ENCODE measurements at regions not wholly inside any gene's neighbourhood (a gene's known extent, or its start where the extent isn't known, plus 50 kb on each side); places are given as distances from the start of the nearest gene placed in this dataset.

- TF ChIP-seq POLR2AphosphoS5 (IDR thresholded peaks at IDR 0.05; ENCODE audit: low read depth, low read length) (no peak), REST (IDR thresholded peaks at IDR 0.05; ENCODE audit: insufficient read depth in 1 of 2, low read depth in 2 of 2, low read length in 2 of 2) (no peak), FOXP2 (optimal IDR thresholded peaks at IDR 0.05; ENCODE audit: borderline replicate concordance, extremely low read depth, extremely low read length, insufficient read depth) (no peak), SIN3A (IDR thresholded peaks at IDR 0.05; ENCODE audit: borderline replicate concordance, insufficient read depth, low read length) (no peak), TAF1 (IDR thresholded peaks at IDR 0.05; ENCODE audit: borderline replicate concordance, insufficient read depth, low read length) (no peak)
Observed at GRCh38 chr10:78248651-78249464, 215.2 kb downstream of the RPS24 start.

- TF ChIP-seq REST (IDR thresholded peaks at IDR 0.05; ENCODE audit: insufficient read depth in 1 of 2, low read depth in 2 of 2, low read length in 2 of 2) (no peak), FOXP2 (optimal IDR thresholded peaks at IDR 0.05; ENCODE audit: borderline replicate concordance, extremely low read depth, extremely low read length, insufficient read depth) (no peak), POLR2AphosphoS5 (IDR thresholded peaks at IDR 0.05; ENCODE audit: low read depth, low read length) (no peak), TAF1 (IDR thresholded peaks at IDR 0.05; ENCODE audit: borderline replicate concordance, insufficient read depth, low read length) (no peak), SIN3A (IDR thresholded peaks at IDR 0.05; ENCODE audit: borderline replicate concordance, insufficient read depth, low read length) (no peak)
Observed at GRCh38 chr10:78249690-78250089, 216.0 kb downstream of the RPS24 start.

- no peak for TF ChIP-seq SIN3A (IDR thresholded peaks at IDR 0.05; ENCODE audit: borderline replicate concordance, insufficient read depth, low read length)
- TF ChIP-seq POLR2AphosphoS5 (IDR thresholded peaks at IDR 0.05; ENCODE audit: low read depth, low read length), result no peak
Observed at GRCh38 chr10:78250313-78251015, 216.8 kb downstream of the RPS24 start.

DNA sequence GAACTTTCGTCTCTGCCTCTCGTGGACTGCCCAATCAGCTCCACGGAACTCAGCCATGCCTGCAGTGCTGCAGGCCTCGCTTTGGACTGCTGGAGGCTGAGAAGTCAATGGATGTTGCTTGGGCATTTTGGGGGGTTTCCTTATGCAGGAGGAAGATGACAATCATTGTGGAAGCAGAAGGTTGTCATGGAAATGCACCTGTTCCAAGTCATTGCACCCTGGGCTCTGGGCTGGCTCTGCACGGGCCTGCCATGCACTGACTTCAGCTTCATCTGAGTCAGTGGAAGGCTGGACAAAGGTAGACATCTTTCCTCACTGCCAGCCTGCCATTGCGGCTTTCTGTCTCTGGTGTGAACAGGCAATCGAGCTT lies 217.3 kb downstream of the RPS24 start:
- TF ChIP-seq FOXP2 (optimal IDR thresholded peaks at IDR 0.05; ENCODE audit: borderline replicate concordance, extremely low read depth, extremely low read length, insufficient read depth) (no peak), SIN3A (IDR thresholded peaks at IDR 0.05; ENCODE audit: borderline replicate concordance, insufficient read depth, low read length) (no peak), TAF1 (IDR thresholded peaks at IDR 0.05; ENCODE audit: borderline replicate concordance, insufficient read depth, low read length) (no peak), POLR2AphosphoS5 (IDR thresholded peaks at IDR 0.05; ENCODE audit: low read depth, low read length) (no peak), REST (IDR thresholded peaks at IDR 0.05; ENCODE audit: insufficient read depth in 1 of 2, low read depth in 2 of 2, low read length in 2 of 2) (no peak)

DNA sequence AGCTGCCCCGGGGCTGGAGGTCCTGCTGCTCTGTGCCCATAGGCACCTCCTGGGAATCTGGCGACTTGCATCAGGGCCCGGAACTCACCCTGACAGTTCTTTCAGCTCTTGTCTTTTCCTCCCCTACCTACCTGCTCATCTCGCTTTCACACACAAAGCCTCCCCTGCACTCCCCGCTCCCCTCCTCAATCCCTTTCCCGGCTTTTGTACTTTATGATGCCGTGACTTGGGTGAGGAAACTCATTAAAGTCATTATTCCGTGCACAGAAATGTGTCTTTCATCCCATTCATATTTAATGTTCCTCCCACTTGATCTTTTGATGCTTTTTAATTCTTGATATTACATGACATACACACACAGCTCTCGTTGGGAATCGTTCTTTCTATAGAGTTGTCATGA lies 218.6 kb downstream of the RPS24 start:
- TF ChIP-seq SIN3A (IDR thresholded peaks at IDR 0.05; ENCODE audit: borderline replicate concordance, insufficient read depth, low read length) (no peak), POLR2AphosphoS5 (IDR thresholded peaks at IDR 0.05; ENCODE audit: low read depth, low read length) (no peak), FOXP2 (optimal IDR thresholded peaks at IDR 0.05; ENCODE audit: borderline replicate concordance, extremely low read depth, extremely low read length, insufficient read depth) (no peak), TAF1 (IDR thresholded peaks at IDR 0.05; ENCODE audit: borderline replicate concordance, insufficient read depth, low read length) (no peak), REST (IDR thresholded peaks at IDR 0.05; ENCODE audit: insufficient read depth in 1 of 2, low read depth in 2 of 2, low read length in 2 of 2) (no peak)
